Trophoblast cell (in vitro differentiated cells and primary cell): ENCODE measurements at regions not wholly inside any gene's neighbourhood (a gene's known extent, or its start where the extent isn't known, plus 50 kb on each side); places are given as distances from the start of the nearest gene placed in this dataset.

Experiments used
- DNase-seq, 2 donors: peaks; one replicate each; pipeline ENCODE4 v3.0.0-alpha.2; 2016
- H2AFZ ChIP-seq: 2 replicates; pipeline ENCODE4 v1.6.1; 2013; ENCODE audit warnings: low read length, moderate library complexity, mild to moderate bottlenecking; ENCODE audit not compliant: insufficient read depth, poor library complexity
- H2AK5ac ChIP-seq: 2 replicates; pipeline ENCODE4 v1.6.1; 2013; ENCODE audit warnings: mild to moderate bottlenecking, low read length
- H2BK120ac ChIP-seq: 2 replicates; pipeline ENCODE4 v1.6.1; 2013; ENCODE audit warnings: low read length, mild to moderate bottlenecking, moderate library complexity; ENCODE audit not compliant: insufficient read depth, poor library complexity
- H2BK12ac ChIP-seq: 2 replicates; pipeline ENCODE4 v1.6.1; 2013; ENCODE audit warnings: mild to moderate bottlenecking, low read length, moderate library complexity
- H2BK5ac ChIP-seq: 2 replicates; pipeline ENCODE4 v1.6.1; 2013; ENCODE audit warnings: low read length, low read depth, moderate library complexity, mild to moderate bottlenecking; ENCODE audit not compliant: poor library complexity
- H3K14ac ChIP-seq: 2 replicates; pipeline ENCODE4 v1.6.1; 2013; ENCODE audit warnings: mild to moderate bottlenecking, low read length
- H3K18ac ChIP-seq: 2 replicates; pipeline ENCODE4 v1.6.1; 2013; ENCODE audit warnings: mild to moderate bottlenecking, low read length
- H3K23ac ChIP-seq: 2 replicates; pipeline ENCODE4 v1.6.1; 2013; ENCODE audit warnings: low read length
- H3K27ac ChIP-seq: 2 replicates; pipeline ENCODE4 v1.5.1; 2013; ENCODE audit warnings: low read depth, mild to moderate bottlenecking, inconsistent platforms, low read length, moderate library complexity
- H3K27me3 ChIP-seq: 2 replicates; pipeline ENCODE4 v1.6.1; 2013; ENCODE audit warnings: inconsistent platforms, mild to moderate bottlenecking, low read length, moderate library complexity; ENCODE audit not compliant: insufficient read depth
- H3K36me3 ChIP-seq, 2 experiments: 1 replicate in 1 of 2; 2 replicates in 1 of 2; pipeline ENCODE4 v1.6.1; 2013; ENCODE audit warnings: low read length in 2 of 2, mild to moderate bottlenecking in 2 of 2, moderate library complexity in 1 of 2; ENCODE audit not compliant: insufficient read depth in 2 of 2, control insufficient read depth in 1 of 2
- H3K4ac ChIP-seq: 2 replicates; pipeline ENCODE4 v1.6.1; 2013; ENCODE audit warnings: low read depth, mild to moderate bottlenecking, low read length, moderate library complexity
- H3K4me1 ChIP-seq, 2 experiments: 1 replicate in 1 of 2; 2 replicates in 1 of 2; pipeline ENCODE4 v1.6.1; 2013; ENCODE audit warnings: low read length in 2 of 2, mild to moderate bottlenecking in 2 of 2, moderate library complexity in 1 of 2; ENCODE audit not compliant: insufficient read depth in 2 of 2, control insufficient read depth in 1 of 2
- H3K4me2 ChIP-seq: 2 replicates; pipeline ENCODE4 v1.6.1; 2013; ENCODE audit warnings: inconsistent platforms, mild to moderate bottlenecking, low read length, moderate library complexity
- H3K4me3 ChIP-seq: 2 replicates; pipeline ENCODE4 v1.5.1; 2013; ENCODE audit warnings: mild to moderate bottlenecking, low read depth, low read length, inconsistent platforms
- H3K79me1 ChIP-seq: one replicate; pipeline ENCODE4 v1.6.1; 2013; ENCODE audit warnings: low read length
- H3K79me2 ChIP-seq: 2 replicates; pipeline ENCODE4 v1.6.1; 2013; ENCODE audit warnings: low read length, mild to moderate bottlenecking; ENCODE audit not compliant: control insufficient read depth, insufficient read depth, poor library complexity
- H3K9ac ChIP-seq: 2 replicates; pipeline ENCODE4 v1.6.1; 2013; ENCODE audit warnings: mild to moderate bottlenecking, low read length
- H3K9me3 ChIP-seq: 2 replicates; pipeline ENCODE4 v1.6.1; 2013; ENCODE audit warnings: low read depth, mild to moderate bottlenecking, control low read depth, inconsistent platforms, low read length; ENCODE audit not compliant: insufficient read depth
- H4K12ac ChIP-seq: 2 replicates; pipeline ENCODE4 v1.6.1; 2013; ENCODE audit warnings: low read depth, mild to moderate bottlenecking, low read length, moderate library complexity
- H4K8ac ChIP-seq: 2 replicates; pipeline ENCODE4 v1.6.1; 2013; ENCODE audit warnings: low read depth, mild to moderate bottlenecking, low read length, moderate library complexity
- H4K91ac ChIP-seq: one replicate; pipeline ENCODE4 v1.6.1; 2013; ENCODE audit warnings: low read depth, mild to moderate bottlenecking, low read length, moderate library complexity
- WGBS: extraction: QIAGEN DNeasy Blood & Tissue Kit; methylation state at CpG from one replicate; pipeline ENCODE4 v1.1.7; 2013; ENCODE audit warnings: missing lambda C conversion rate; ENCODE audit not compliant: insufficient read length, insufficient coverage; ENCODE audit errors: extremely low coverage; 5-methylcytosine and 5-hydroxymethylcytosine counted together

DNA sequence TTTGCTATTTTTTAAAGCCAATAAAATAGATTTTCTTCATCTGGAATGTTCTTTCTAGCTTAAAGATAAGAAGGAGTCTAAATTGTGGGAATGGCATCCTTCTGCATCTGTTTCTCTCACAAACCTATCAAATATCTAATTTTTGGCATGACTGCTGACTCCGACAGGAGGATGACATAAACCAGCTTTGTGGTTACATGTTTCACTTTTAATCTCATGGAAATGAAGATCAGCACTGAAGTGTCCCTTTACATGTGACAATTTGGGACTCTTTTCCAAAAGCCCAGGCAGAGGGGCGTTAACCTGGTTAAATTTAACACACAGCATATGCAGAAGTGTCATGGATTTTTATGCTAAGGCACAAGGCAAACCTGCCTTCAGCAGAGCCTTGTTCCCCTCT lies 694.7 kb downstream of the ARHGAP15 start:
- Histone ChIP-seq H3K18ac (no peak overlapping the region), H2AFZ (no peak overlapping the region), H3K79me2 (no peaks in the 10 kb centered on the region), H3K9me3 (no peaks in the 10 kb centered on the region), H3K9ac (no peak overlapping the region), H3K27ac (no peak overlapping the region), H4K12ac (no peak overlapping the region), H3K14ac (no peak overlapping the region), H3K27me3 (no peaks in the 10 kb centered on the region), H4K8ac (no peak overlapping the region), H3K23ac (peak overlapping the region; percentile 28), H3K4me2 (no peak overlapping the region), H2AK5ac (no peak overlapping the region), H3K4me3 (no peak overlapping the region), H3K36me3 (no peaks in the 10 kb centered on the region), H2BK12ac (no peak overlapping the region), H2BK5ac (no peak overlapping the region), H3K79me1 (no peaks in the 10 kb centered on the region), H3K4ac (no peak overlapping the region), H2BK120ac (no peak overlapping the region), H4K91ac (no peak overlapping the region), H3K4me1 (no peaks in the 10 kb centered on the region)
- no peak for DNase-seq
- no CpG with 5 or more reads among the region's 2 CpGs for WGBS

DNA sequence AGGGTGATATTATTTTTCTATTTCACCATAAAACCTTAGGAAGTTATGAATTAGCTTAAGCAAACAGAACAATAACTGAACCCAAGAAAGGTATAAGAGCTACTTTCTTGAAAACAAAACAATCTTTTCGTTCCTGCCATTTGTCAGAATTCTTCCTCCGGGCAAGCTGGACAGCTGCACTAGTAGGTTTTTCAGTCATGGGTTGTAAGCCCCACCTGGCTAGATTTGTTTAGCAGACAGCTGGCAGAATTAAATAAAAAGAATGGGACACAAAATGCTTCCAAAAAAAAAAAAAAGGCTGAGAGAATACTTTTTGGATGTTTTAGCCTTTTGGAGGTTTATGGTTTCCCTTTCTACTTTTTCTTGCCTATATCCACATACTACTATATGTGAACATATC lies 694.1 kb downstream of the ARHGAP15 start:
- Histone ChIP-seq H2BK5ac (no peak overlapping the region), H3K9me3 (no peaks in the 10 kb centered on the region), H2BK120ac (no peak overlapping the region), H3K14ac (no peak overlapping the region), H3K27me3 (no peaks in the 10 kb centered on the region), H2AK5ac (no peak overlapping the region), H3K9ac (no peak overlapping the region), H3K79me1 (no peaks in the 10 kb centered on the region), H3K23ac (no peak overlapping the region), H3K27ac (no peak overlapping the region), H3K18ac (no peak overlapping the region), H2BK12ac (no peak overlapping the region), H2AFZ (no peak overlapping the region), H4K12ac (no peak overlapping the region), H3K4me2 (no peak overlapping the region), H3K4me3 (no peak overlapping the region), H3K4ac (no peak overlapping the region), H3K79me2 (no peaks in the 10 kb centered on the region), H3K4me1 (no peaks in the 10 kb centered on the region), H3K36me3 (no peaks in the 10 kb centered on the region), H4K91ac (no peak overlapping the region), H4K8ac (no peak overlapping the region)
- DNase-seq = no peak
- no CpG with 5 or more reads among the region's 2 CpGs for WGBS

- Histone ChIP-seq H3K4ac (no peak overlapping the region), H4K12ac (no peak overlapping the region), H3K18ac (no peak overlapping the region), H3K79me2 (no peaks in the 10 kb centered on the region), H3K79me1 (no peaks in the 10 kb centered on the region), H2AK5ac (no peak overlapping the region), H4K8ac (no peak overlapping the region), H2BK5ac (no peak overlapping the region), H3K9me3 (no peaks in the 10 kb centered on the region), H3K14ac (no peak overlapping the region), H3K9ac (no peak overlapping the region), H3K36me3 (no peaks in the 10 kb centered on the region), H3K23ac (no peak overlapping the region), H2AFZ (no peak overlapping the region), H3K4me1 (no peaks in the 10 kb centered on the region), H3K4me2 (no peak overlapping the region), H3K4me3 (no peak overlapping the region), H4K91ac (no peak overlapping the region), H2BK120ac (no peak overlapping the region), H2BK12ac (no peak overlapping the region), H3K27me3 (no peaks in the 10 kb centered on the region), H3K27ac (no peak overlapping the region)
- no peak for DNase-seq
- WGBS = no CpG with 5 or more reads among the region's 8 CpGs
Measured at GRCh38 chr2:143822736-143823135, 693.5 kb downstream of the ARHGAP15 start.

DNA sequence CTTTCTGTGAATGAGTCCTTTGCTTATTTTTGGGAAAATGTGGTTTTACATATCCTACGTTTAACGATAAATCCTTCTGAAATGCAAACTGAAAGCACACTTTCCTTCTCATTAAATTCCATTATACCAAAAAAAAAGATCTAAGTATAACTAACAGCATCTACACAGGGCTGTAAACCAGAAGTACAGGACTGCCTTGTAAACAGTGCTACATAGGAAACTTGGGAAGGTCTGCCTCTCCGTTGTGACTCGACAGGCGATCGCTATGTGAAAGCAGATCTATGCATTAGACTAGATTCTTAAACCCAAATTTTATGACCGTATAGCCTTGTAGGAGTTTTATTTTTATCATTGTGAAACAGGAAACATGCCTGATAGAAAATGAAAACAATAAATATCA lies 690.5 kb downstream of the ARHGAP15 start:
- no peak overlapping the region for H4K12ac ChIP-seq
- no peaks in the 10 kb centered on the region for H3K9me3 ChIP-seq
- no peak overlapping the region for H2BK5ac ChIP-seq
- H3K27me3 ChIP-seq = no peaks in the 10 kb centered on the region
- no peak overlapping the region for H3K4me3 ChIP-seq
- no peaks in the 10 kb centered on the region for H3K36me3 ChIP-seq
- H3K4me2 ChIP-seq = no peak overlapping the region
- no CpG with 5 or more reads among the region's 7 CpGs for WGBS
- H3K14ac ChIP-seq = no peak overlapping the region
- no peak overlapping the region for H3K4ac ChIP-seq
- DNase-seq = no peak
- no peaks in the 10 kb centered on the region for H3K79me2 ChIP-seq
- no peak overlapping the region for H3K27ac ChIP-seq
- H3K23ac ChIP-seq = no peak overlapping the region
- H2AK5ac ChIP-seq = no peak overlapping the region
- H2BK12ac ChIP-seq = no peak overlapping the region
- H4K8ac ChIP-seq = no peak overlapping the region
- no peak overlapping the region for H3K9ac ChIP-seq
- no peak overlapping the region for H2AFZ ChIP-seq
- H3K18ac ChIP-seq = no peak overlapping the region
- no peaks in the 10 kb centered on the region for H3K79me1 ChIP-seq
- H3K4me1 ChIP-seq = no peaks in the 10 kb centered on the region
- H4K91ac ChIP-seq = no peak overlapping the region
- no peak overlapping the region for H2BK120ac ChIP-seq
